ENCODE measurements at regions not wholly inside any gene's neighbourhood (a gene's known extent, or its start where the extent isn't known, plus 50 kb on each side); places are given as distances from the start of the nearest gene placed in this dataset.
A peak's percentile ranks its signal among the peaks of the same experiment; 100 is the strongest.
"Not testable (repeated sequence)": the region's sequence is repeated elsewhere in the genome, so short reads cannot be mapped to it uniquely, and the experiment has no call there.

- no peak for DNase-seq
These were observed 71.3 kb upstream of the ETV3 start for GRCh38 chr1:157209514-157209913.

DNA sequence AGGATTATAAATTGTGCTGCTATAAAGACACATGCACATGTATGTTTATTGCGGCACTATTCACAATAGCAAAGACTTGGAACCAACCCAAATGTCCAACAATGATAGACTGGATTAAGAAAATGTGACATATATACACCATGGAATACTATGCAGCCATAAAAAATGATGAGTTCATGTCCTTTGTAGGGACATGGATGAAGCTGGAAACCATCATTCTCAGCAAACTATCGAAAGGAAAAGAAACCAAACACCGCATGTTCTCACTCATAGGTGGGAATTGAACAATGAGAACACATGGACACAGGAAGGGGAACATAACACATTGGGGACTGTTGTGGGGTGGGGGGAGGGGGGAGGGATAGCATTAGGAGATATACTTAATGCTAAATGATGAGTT is 67.8 kb upstream of the ETV3 start:
- not testable (repeated sequence) for DNase-seq

GRCh38 chr1:157203166-157203565 is 65.0 kb upstream of the ETV3 start:
- no peak for DNase-seq

DNA sequence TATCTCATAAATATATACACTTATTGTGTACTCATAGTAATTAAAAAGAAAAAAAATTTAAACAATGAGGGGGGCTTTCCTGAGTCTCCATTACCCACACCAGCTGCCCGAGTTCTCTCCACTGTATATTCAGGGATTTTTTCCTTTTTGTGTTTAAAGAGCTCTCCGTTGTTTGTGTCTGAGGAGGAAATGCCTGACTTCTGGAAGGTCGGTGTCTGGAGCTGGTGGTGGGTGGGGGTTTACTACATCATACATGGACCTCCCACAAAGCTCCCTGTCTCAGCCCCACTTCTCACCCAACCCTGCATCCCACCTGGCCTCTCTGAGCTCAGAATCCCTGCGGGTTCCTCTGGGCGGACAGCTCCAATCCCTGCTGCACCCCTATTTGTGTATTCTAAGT is 64.1 kb upstream of the ETV3 start:
- no peak for DNase-seq

GRCh38 chr1:157201767-157202166 is 63.6 kb upstream of the ETV3 start:
- DNase-seq: no peak

DNA sequence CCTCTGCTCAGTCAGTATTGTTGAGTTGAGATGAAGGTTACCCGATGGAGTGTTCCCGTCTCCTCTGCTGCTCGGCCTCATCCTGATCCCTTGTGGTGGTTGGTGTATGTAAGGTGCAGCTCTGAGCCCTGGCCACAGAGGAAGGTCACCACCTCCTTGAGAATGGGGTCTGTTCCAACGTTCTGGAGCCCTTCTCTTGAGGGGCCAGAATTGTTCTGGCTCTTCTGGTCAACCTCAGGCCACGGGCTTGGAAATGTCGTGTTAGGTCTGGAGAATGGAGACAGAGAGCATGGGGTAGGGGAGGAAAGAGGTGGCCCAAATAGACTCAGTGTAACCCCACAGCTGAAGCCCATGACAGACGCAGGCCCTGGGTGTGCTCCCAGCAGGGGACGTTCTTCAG is 62.3 kb upstream of the ETV3 start:
- no peak for DNase-seq

- no peak for DNase-seq
These were observed 61.2 kb upstream of the ETV3 start for GRCh38 chr1:157199421-157199755.

DNA sequence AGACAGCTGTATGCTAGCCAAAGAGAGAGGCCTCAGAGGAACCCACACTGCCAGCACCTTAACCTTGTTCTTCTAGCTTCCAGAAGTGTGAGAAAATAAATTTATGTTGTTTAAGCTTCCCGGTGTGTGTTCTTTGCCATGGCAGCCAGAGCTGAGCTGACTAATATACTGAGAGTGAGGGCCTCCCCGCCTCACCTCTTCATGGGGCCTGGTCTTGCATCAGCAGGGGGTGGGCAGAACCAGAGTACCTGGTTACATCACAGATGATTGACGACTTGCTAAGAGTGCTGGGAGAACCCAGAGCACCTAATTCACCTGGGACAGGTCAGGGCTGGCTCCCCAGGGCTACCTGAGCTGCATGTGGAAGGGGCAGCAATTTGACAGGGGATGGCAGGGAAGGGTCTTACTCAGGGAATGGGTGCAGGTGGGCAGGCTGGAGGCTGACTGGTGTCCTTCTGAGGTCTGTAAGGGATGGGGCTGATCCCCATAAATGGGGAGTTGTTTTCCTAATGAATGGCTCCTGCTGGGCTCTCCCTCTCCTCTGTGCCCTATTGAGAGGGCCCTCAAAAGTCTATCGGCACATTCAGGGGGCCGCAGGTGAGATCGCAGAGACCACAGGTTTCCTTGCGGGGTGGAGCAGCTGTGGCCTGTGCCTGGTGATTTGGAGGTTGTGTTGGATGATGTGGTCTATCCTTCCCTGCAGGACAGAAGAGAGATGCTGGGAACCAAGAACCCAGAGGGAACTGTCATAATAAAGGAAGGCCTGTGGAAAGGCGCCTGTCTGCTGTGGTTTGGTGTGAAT is 60.6 kb upstream of the ETV3 start:
- DNase-seq: no peak

DNA sequence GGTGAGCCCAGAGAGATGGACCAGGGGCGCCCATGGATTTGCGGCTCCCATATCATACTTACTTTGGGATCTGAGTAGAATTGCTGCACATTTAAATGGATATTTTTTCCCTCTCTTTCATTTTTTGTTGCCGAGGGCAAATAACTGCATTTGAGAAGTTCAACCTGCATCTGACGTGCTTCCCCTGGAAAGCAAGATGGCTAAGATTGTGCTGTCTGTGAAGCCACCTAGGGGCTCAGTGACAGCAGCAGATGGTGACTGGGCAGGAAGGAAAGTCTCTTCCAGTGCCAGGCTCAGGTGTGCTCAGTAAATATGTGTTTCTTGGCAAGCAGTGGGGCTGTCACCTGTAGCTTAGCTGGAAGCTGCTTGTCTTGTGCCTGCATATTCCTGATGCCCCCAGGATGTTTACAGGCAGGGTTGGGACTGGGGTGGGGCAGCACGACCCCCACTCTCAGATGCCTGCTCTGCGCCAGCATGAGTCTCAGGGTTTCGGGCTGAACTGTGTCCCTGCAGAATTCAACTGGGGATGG is 59.8 kb upstream of the ETV3 start:
- no peak for DNase-seq

GRCh38 chr1:157196670-157197456 is 58.7 kb upstream of the ETV3 start:
- not testable (repeated sequence) for DNase-seq

DNA sequence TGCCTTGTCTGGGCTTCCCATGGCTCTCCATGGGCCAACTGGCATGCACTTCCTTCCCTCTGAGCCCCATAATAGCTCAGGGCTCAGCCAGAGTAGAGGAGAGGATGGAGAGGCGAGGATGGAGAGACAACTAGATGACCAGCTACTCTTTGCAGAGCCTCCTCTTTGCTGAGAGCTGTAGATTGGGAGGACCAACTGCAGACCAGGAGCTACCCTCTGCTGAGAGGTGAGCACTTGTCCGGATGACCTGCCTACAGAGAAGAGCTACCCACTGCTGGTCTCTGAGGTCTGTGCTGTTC is 58.0 kb upstream of the ETV3 start:
- DNase-seq: no peak

- no peak for DNase-seq
These were observed 57.5 kb upstream of the ETV3 start for GRCh38 chr1:157195521-157196244.

DNA sequence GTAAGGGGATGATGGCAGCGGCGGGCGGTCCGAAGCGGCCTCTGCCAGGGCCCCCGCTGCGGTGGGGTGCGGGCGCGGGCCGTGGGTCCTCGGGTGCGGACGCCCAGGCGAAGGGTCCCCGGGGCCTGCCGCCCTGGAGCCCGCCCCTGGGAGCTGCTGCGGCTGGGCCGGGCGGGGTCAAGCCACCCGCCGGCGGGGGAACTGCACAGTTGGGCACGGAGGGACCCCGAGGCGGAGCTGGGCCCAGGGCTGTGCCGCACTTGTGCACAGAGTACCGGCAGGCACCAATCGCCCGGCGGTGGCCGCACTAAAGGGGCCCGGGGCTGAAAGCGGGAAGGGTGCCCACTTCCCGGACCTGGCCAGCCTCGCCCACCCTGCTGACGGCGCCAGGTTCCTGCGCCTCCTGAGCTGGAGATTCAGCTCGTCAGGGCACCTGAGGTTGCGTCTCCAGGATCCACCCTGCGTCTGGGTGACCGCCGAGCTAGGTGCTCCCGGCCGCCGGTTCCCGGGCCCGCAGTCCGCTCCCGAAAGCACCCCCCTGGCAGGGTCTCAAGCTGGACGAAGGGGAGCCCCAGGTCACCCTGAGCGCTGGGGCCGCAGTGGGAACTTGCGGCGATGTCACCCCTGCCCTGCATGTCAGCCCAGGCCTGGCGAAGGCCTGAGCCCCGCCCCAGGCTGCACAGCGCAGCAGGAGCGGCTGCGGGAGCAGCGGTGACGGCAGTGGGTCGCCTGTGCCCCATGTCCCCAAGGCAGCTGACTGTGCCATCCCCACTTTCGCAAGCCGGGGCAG is 56.7 kb upstream of the ETV3 start:
- no peak for DNase-seq

- peak; percentile 53 to 63 for DNase-seq
These were observed 55.7 kb upstream of the ETV3 start for GRCh38 chr1:157193702-157194391.

- DNase-seq: no peak
These were observed 55.0 kb upstream of the ETV3 start for GRCh38 chr1:157193219-157193618.

DNA sequence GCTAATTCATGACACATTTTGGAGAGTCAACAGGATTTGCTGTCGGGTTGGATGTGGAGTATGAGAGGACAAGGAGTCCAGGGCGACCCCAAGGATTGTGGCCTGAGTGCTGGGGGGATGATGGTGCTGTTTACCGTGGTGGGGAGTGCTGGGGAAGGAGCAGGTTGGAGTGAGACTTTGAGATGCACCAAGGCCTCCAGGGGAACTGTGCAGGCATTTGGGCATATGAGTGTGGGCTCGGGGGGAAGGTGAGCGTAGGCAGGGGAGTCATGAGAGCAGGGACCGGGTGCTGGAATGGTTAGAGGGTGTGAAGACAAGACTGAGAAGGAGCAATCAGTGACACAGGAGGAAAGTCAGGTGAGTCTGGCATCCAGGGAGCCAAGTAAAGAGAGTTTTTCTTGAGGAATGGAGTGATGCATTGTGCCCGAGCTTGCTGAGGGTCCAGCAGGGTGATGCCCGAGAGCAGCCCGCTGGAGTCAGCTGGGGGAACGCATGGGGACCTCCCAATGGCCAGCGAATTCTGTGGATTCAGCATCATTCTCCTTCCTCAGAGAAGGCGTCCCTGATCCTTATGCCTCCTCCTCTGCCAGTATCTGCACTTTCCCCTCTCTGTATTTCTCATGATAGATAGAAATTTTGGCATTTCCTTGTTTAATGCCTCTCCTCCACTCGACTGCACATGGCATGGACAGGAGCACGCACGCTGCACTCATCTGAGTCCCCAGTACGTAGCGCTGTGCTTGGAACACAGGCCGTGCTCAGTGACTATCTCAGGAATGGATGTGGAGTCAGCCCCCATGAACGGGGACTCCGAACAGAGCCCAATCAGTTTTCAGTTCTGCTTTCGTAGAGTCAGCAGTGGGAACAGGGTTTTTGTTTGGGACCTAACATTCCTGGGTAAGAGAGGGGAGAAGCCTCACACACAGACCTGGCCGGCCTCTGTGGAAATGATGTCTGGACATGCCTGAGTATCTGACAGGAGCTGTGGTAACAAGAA is 52.1 kb upstream of the ETV3 start:
- DNase-seq: no peak

DNA sequence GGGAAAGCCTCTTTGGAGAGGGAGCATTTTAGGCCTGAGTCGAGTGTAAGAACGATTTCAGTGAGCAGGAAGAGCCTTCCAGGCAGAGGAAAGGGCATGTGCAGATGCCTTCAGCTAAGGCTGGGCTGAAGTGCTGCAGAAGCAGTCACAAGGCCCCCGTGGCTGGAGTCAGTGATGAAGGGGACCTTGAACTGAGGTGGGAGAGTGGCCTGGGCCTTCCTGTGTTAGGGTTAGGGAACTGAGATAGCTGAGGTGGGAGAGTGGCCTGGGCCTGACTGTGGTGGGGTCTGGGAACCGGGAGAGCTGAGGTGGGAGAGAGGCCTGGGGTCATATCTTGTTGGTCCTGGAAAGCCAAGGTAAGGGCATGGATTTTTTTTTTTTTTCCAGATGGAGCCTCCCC is 50.9 kb upstream of the ETV3 start:
- no peak for DNase-seq

Measured in Kasumi-1 (cell line).